Mammary epithelial cell (primary cell): ENCODE measurements at regions not wholly inside any gene's neighbourhood (a gene's known extent, or its start where the extent isn't known, plus 50 kb on each side); places are given as distances from the start of the nearest gene placed in this dataset.

Source experiments
- EZH2 ChIP-seq: IDR thresholded peaks from 2 replicates; pipeline ENCODE4 v1.6.1; 2012; ENCODE audit warnings: low read length, inconsistent platforms, borderline replicate concordance
- TF ChIP-seq, protein P1 (sequence below), 2 donors: IDR thresholded peaks in 1 of 2; conservative IDR thresholded peaks in 1 of 2; 2 replicates each; pipeline ENCODE4 v1.5.1; 2011 to 2012; ENCODE audit warnings: inconsistent platforms in 2 of 2, low read length in 2 of 2, mild to moderate bottlenecking in 2 of 2, control low read depth in 1 of 2, low read depth in 1 of 2; ENCODE audit not compliant: insufficient read depth in 1 of 2; ENCODE audit errors: extremely low read depth in 1 of 2

- TF ChIP-seq, protein P1, sequence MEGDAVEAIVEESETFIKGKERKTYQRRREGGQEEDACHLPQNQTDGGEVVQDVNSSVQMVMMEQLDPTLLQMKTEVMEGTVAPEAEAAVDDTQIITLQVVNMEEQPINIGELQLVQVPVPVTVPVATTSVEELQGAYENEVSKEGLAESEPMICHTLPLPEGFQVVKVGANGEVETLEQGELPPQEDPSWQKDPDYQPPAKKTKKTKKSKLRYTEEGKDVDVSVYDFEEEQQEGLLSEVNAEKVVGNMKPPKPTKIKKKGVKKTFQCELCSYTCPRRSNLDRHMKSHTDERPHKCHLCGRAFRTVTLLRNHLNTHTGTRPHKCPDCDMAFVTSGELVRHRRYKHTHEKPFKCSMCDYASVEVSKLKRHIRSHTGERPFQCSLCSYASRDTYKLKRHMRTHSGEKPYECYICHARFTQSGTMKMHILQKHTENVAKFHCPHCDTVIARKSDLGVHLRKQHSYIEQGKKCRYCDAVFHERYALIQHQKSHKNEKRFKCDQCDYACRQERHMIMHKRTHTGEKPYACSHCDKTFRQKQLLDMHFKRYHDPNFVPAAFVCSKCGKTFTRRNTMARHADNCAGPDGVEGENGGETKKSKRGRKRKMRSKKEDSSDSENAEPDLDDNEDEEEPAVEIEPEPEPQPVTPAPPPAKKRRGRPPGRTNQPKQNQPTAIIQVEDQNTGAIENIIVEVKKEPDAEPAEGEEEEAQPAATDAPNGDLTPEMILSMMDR (conservative IDR thresholded peaks at IDR 0.05 in 1 of 2, IDR thresholded peaks at IDR 0.05 in 1 of 2; ENCODE audit: extremely low read depth in 1 of 2, insufficient read depth in 1 of 2, low read depth in 1 of 2, low read length in 2 of 2): no peak
- no peak for TF ChIP-seq EZH2
Measured at GRCh38 chr2:222778400-222778799, 82.4 kb upstream of the ACSL3 start.
